HG02840 (cell line): ENCODE measurements at regions not wholly inside any gene's neighbourhood (a gene's known extent, or its start where the extent isn't known, plus 50 kb on each side); places are given as distances from the start of the nearest gene placed in this dataset.

Source experiments
- ATAC-seq: cut with Tn5 transposase; IDR thresholded peaks from one replicate; pipeline ENCODE4 v1.9.1; 2021; ENCODE audit warnings: mild to moderate bottlenecking, moderate library complexity, moderate number of reproducible peaks; ENCODE audit not compliant: unreplicated experiment, low FRiP score

GRCh38 chr6:113103634-113104361 lies 753.3 kb upstream of the MARCKS start:
- no peak for ATAC-seq

GRCh38 chr6:113104541-113104940 lies 752.6 kb upstream of the MARCKS start:
- ATAC-seq: no peak

- ATAC-seq: no peak
Observed at GRCh38 chr6:113104951-113105350, 752.2 kb upstream of the MARCKS start.

GRCh38 chr6:113110211-113110610 lies 746.9 kb upstream of the MARCKS start:
- no peak for ATAC-seq

GRCh38 chr6:113111550-113111949 lies 745.6 kb upstream of the MARCKS start:
- ATAC-seq: no peak

- no peak for ATAC-seq
Observed at GRCh38 chr6:113112086-113112485, 745.1 kb upstream of the MARCKS start.

- ATAC-seq: no peak
Observed at GRCh38 chr6:113115196-113115595, 741.9 kb upstream of the MARCKS start.

- no peak for ATAC-seq
Observed at GRCh38 chr6:113120224-113120581, 736.9 kb upstream of the MARCKS start.

GRCh38 chr6:113120582-113121285 lies 736.4 kb upstream of the MARCKS start:
- ATAC-seq: no peak

- no peak for ATAC-seq
Observed at GRCh38 chr6:113121571-113121970, 735.6 kb upstream of the MARCKS start.

- ATAC-seq: no peak
Observed at GRCh38 chr6:113122060-113122459, 735.1 kb upstream of the MARCKS start.

GRCh38 chr6:113125626-113126025 lies 731.5 kb upstream of the MARCKS start:
- no peak for ATAC-seq

GRCh38 chr6:113127786-113128419 lies 729.2 kb upstream of the MARCKS start:
- no peak for ATAC-seq

GRCh38 chr6:113128661-113129060 lies 728.5 kb upstream of the MARCKS start:
- ATAC-seq: no peak

GRCh38 chr6:113129991-113130390 lies 727.2 kb upstream of the MARCKS start:
- no peak for ATAC-seq

GRCh38 chr6:113137426-113137825 lies 719.7 kb upstream of the MARCKS start:
- no peak for ATAC-seq

- no peak for ATAC-seq
Observed at GRCh38 chr6:113140721-113141120, 716.4 kb upstream of the MARCKS start.

- no peak for ATAC-seq
Observed at GRCh38 chr6:113141901-113142300, 715.2 kb upstream of the MARCKS start.

GRCh38 chr6:113142671-113143174 lies 714.4 kb upstream of the MARCKS start:
- ATAC-seq: no peak

GRCh38 chr6:113143206-113143605 lies 713.9 kb upstream of the MARCKS start:
- no peak for ATAC-seq

- no peak for ATAC-seq
Observed at GRCh38 chr6:113144117-113144516, 713.0 kb upstream of the MARCKS start.
